Femur (tissue), 1 donor: ENCODE measurements at regions not wholly inside any gene's neighbourhood (a gene's known extent, or its start where the extent isn't known, plus 50 kb on each side); places are given as distances from the start of the nearest gene placed in this dataset.
"Not testable (repeated sequence)": the region's sequence is repeated elsewhere in the genome, so short reads cannot be mapped to it uniquely, and the experiment has no call there.

Source experiments
- DNase-seq: peaks from one replicate; pipeline ENCODE4 v3.0.0-alpha.2; 2017

DNA sequence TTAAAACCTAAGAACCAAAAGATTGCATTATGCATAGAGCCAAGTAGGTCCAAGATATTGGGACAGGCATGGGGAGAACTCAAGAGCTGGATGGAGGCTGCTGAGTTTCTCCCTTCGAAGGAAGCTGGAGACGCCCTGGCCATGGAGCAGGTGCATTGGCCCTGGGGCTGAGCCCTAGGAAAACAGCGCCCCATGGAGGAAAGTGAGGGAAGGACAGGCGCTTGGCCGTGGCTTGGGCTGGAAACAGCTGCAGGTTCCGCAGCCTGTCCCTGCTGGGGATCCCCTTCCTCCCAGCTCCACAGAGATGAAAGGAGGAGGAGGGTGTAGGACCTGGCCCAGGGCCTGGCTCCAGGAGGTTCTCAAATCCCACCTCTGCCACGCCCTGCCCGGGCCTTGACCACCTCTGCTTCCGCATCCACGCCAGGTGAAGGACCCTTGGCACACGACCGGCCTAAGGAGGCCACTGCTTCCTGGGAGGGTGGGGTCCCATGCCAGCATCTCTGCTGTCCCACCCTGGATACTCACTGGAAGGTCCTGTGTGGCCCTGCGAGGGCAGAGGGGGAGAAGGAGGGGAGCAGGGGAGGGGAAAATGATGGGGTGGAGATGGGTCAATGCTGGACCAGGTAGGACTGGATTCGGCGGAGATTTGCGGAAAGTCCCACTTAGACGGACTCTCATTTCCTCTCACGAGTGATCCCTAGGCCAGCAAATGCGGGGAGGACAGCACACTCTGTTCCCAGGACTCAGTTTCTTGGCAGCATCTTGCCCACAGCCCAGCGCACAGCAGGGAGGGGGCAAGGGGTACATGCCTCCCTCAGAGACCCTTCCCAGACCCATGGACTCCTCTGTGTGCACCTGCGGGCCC, 258.6 kb upstream of the TCERG1L start:
- no peak for DNase-seq

DNA sequence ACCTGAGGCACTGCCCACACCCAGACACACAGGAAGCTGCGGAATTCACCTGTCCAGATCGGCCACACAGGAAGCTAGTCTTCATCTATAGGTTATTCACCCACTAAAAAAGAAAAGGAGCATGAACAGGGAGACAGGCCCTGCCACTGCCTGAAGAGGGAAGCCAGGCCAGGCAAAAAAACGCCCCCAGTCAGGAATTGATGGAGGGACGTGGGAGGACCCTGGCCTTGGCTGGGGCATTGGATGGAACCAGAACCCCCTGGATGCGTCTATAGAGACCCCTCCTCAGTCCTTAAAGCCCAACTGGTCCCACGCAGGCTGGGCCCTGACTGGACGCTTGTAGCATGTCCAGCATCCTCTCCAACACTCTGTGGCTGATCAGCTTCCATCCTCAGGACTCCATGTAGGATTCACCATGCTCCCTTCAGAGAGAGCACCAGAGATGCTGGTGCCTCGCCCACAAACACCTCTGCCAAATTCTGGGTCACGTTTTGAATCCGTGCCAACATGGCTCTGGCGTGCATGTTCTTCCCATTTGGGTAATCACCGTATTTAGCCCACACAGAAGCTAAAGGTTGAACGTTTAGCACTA, 259.3 kb upstream of the TCERG1L start:
- no peak for DNase-seq

DNA sequence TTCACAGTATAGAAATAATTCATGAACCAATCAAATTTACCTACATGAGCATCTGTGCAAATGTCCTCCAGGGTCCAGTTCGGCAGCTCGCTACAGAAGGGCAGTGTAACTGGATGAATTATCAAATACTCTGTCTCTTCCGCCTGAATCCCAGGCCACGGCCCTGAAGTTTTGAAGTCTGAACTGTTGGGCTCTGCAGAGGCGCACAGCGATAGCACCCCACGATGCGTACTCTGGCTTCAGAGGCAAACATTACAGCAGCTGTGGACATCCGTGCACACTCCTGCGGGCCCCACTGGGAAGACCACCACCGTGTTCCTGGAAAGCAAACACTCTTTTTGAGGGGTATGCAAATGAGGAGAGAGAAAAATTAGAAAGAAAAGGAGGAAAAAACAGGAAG, 259.8 kb upstream of the TCERG1L start:
- DNase-seq = no peak

DNA sequence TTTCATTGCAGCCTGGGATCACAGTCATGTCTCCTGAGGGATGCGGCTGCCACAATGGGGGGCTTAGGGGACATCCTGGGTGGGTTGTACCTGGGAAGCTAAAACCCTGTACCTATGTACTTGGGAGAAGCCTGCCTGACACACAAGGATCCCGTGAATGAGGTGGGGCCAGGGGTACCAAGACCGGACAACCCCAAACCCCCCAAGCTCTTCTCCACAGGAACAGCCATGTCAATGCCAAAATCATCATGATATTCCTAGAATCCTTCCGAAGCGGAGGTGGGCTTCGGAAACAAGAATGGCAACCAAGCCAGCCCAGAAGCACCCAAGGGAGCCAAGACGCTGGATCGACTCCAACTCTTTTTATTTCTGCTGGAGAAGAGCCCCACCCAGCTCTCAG, 260.3 kb upstream of the TCERG1L start:
- DNase-seq = no peak

DNA sequence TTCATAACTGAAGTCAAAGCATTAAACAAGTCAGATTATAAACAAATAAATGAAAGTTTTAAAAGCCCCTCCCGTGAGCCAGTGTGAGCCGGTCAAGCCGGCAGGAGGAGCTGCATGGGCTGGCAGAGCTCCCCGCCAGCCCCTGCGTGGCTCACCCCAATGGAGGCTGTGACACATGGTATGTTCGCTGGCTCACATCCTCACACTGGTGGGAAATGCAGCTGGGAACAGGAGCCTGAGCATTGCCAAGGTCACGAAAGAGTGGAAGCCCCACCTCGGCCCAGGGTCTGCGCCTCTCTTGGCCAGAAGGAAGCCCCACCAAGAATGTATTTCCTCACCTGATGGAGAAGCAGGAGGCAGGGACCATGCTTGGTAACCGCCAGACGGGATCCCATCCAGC, 261.7 kb upstream of the TCERG1L start:
- no peak for DNase-seq

DNA sequence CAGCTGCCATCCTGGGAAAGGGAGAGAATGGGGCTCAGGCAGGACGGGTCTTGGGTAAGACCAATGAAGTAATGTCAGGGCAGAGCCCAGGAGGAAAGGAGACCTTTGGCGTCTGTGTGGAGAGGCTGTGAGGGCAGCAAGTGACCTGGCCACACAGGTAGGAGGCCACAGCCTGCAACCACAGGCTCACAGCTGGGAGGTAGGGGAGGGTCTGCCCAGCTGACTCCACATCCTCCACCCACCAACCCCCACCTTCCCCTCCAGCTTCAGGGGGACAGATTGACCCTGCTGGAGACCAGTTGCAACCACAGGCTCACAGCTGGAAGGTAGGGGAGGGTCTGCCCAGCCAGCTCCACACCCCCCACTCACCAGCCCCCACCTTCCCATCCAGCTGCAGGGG, 262.2 kb upstream of the TCERG1L start:
- no peak for DNase-seq

DNA sequence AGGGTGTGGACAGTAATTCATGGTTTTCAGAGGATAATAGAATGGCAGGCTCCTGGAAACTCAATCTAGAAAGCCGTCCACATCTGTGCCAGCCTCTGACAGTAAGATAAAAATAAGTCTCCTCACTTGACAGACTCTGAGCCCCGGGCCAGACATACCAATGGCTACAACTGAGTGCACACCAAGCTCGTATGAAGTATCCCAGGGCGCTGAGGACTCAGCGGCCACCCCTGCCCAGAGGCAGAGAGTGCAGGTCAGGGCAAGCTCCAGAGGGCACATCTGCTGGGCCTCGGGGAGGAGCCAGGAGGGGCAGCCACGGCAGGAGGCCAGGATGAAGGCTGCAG, 262.8 kb upstream of the TCERG1L start:
- DNase-seq = no peak

DNA sequence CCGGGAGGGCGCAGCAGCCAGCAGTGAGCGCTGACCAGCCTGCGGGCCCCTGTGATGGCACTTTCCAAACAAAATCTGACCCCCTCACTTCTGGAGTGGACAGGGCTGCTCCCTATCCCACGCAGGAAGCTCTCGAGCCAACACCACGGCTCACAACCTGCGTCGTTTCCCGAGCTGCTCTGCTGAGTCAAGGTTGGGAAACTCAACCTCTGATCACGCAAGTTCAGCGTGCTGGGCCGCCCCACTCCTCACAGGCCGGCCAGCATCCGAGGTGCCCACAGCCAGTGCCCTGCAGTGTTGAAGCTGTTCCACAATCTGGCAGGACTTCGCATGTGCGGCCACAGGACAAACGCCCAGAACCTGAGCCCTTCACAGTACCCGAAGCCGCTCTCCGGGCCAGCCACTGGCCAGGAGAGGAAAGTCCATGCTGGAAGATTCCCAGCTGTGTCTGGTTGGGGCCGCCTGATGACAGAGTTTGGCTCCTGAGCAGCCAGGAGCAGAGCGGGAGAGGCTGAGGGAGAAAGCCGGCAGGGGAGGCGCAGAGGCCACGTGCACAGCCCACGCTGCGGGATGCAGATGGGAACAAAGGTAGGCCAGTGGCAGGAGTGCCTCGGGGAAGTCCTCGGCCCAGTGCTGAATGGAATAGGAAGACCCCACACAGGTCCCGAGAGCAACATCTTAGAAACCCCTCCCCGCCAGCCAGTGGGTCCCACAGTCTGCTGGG, 263.3 kb upstream of the TCERG1L start:
- DNase-seq = no peak

DNA sequence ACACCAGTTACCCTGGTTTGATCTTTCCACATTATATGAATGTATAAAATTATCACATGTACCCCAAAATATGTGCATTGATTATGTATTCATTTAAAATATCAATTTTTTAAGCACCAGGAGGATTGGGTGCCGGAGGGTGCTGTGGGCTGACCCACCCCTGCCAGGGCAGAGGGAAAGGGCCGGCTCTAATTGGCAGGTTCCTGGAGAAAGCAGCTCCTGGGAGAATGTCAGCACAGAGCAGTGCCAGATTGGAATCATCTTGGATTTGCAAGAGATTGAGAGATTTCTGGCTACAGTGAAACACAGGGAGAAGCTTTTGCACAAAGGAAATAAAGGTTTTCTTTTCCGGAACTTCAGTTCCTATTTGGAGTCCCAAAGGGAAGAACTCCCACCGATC, 264.4 kb upstream of the TCERG1L start:
- DNase-seq = no peak

DNA sequence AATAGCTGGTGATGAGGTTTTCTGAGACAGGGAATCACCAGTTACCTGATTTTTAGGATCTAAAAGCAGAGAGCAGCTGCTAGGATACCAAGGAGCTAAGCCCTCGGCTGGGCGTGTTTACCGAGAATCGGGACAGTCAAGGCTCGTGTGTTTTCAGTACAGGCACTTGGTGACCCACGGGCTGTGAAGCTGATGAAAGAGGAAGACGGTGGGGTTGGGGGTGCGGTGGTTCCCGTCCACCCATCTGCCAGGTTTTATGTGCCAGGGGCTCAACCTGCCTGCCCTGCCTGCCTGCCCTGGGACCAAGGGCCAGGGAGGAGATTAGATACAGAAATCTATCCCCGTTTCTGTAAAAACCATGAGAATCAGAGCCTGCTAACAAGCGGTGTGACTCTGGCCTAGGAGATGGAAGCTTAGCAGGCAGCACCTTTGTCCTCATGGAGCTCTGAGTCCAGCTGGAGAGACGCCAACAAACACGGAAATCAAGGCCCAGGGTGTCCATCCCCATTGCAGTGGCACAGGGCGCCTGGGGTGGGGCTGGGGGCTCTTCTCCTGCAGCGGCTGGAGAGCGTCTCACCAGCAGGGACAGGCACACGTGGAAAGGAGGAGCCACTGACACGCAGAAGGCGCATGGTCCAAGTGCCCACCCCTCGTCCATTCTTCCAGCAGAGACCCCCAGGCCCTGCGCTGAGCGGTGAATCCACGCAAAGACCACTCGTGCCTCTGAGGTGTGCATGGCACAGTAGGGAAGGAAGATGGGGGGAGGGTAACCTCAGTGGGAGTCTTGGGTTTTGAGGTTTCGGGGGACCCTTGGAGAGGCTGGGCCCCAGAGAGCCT, 265.0 kb upstream of the TCERG1L start:
- DNase-seq = no peak

DNA sequence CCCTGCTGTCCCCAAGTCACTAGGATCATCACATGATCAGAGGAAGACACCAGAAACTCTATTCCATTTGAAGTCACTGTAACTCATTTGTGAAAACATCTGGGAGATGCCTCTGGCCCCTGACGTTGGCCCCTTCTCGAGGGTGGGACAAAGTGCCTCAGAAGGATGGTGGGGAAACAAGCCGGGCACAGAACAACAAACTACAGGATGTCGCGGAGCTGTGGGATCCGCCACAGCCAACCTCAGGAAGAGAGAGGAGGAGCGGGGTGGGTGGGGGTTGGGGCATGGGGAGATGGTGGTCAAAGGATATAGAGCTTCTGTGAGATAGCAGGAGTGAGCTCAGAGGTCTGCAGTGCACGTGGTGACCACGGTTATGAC, 265.6 kb upstream of the TCERG1L start:
- no peak for DNase-seq

DNA sequence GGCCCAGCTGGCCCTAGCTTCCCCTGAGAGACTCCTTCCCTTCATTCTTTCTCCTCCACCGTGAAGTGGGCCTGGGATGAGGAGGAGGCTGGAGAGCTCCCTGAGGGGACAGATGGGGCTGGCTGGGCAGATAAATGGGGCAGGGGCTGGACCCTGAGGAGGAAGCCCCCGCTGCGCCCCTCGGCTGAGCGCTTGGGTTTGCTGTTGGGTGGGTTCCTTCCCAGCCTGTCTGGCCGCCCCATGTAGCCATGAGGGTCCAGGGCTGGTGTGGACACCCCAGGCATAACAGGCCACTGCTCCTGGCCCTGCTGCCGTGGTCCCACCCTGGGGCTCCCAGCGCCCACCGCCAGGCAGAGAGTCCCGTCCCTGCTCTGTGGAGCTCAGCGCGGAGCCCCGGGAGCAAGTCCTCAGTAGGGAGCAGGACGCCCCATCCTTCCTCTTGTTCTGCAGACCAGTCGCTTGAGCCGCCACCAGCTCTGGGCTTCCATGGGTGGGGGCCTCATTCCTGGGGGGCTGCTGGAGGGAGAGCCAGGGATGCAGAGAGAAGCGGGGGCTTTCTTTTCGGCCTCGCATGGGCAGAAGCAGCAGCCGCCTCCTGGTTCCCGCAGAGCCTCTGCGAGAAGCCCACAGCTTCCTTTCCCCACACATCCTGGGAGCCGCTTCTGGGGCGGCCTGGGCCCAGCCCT, 266.4 kb upstream of the TCERG1L start:
- DNase-seq = no peak

DNA sequence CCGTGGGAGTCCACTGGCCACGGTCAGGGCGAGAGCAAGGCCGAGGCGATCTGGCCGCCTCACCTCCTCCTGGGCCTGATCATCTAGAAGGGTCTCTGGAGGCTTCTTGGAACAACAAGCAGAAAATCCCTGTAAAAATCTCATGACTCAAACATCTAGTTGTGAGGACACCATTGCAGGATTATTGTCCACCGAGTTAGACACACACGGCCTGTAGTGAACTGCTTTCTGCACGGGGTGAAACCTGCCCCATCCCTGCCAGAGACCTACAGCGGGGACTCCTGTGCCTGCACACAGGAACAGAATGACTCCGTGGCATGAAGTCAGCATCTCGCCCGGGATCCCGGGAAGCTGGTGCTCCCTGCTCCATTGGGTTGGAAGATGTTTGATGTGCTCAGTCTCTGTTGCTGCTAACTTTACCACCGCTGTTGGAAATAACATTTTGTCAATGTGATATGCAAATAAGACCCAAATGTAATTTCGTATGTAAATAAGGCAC, 267.0 kb upstream of the TCERG1L start:
- no peak for DNase-seq

DNA sequence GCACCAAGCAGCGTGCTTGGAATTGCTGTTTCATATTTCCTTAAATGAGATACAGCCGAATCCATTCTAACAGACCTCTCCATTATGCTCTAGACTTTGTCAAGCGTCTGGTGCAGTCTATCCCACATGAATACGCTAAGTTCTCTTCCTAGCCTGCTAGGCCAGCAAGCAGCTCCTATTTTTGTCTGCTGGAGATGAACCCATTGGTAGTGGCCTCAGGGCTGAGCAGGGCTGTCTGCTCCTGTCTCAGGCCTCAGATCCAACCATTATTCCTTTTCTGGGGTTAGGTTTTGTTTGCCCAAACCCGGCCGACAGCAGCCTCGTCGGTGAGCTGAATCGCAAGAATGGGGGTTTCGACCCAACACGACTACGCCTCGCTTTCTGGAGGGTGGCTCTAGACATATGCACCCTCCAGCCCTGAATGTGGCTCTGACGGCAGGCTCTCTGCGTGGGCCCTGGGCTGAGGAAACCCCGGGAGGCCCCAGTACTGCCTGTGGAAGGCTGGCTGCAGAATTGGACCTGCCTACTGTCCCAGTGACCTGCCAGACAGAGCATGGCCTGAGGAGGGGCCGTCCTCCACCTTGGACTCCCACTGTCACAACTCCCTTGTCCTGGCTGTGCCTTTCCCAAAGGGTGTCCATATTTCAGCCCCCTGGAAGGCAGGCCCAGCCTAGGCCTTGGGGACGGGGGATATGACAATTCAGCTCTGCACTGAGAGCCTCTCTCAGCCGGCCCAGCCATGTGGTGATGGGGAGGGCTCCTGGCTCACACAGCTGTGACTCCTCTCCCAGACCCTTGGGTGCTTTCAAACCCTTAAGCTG, 267.9 kb upstream of the TCERG1L start:
- DNase-seq = no peak

DNA sequence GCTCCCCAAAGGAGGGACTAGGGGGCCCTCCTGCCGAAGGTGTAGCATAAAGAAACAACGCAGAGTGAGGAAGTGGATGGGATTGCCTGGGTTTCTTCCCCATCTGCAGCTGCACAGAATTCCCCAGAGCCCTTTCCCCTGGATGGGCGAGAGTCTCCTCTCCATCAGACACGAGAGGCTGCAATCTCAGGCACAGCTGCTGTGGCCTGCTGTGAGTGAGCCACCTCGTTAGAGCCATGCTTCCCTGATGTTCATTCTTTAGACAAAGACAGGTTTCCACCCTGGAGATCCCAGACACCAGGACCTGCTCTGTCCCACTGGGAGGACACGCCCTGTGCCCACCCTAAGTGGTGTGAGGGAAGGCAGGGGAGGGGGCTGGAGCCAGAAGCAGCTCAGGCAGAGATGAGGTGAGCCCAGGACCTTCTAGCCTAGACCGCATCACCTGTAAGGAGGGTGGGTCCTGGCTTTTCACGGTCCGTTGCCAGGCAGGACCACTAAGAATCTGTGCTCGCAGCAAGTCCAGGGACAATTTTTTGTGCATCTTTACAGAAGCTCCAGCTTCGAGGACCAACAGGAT, 268.6 kb upstream of the TCERG1L start:
- DNase-seq = no peak

DNA sequence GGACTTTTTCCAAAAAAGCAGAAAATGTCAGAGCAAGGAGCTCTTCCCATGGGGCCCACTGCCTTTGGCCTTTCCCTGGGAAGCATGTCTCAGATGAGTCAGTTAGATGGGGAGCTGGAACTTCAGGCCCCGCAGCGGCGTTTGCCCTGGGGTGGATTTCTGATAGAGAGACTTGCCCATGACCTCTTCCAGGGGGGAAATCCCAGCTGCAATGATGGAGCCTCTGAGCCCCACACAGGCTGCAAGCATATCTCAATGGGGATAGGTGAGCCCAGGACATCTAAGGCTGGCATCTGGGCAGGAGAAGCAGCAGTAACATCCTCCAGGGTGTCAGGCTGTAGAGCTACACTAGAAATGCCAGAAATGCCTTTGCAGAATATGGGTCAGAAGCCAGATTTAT, 269.2 kb upstream of the TCERG1L start:
- DNase-seq = no peak

DNA sequence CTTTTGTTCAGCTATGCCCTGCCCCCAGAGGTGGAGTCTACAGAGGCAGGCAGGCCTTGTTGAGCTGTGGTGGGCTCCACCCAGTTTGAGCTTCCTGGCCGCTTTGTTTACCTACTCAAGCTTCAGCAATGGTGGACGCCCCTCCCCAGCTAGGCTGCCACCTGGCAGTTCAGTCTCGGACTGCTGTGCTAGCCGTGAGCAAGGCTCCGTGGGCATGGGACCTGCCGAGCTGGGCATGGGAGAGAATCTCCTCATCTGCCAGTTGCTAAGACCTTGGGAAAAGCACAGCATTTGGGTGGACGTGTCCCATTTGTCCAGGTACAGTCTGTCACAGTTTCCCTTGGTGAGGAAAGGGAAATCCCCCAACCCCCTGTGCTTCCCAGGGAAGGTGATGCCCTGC, 270.0 kb upstream of the TCERG1L start:
- not testable (repeated sequence) for DNase-seq

DNA sequence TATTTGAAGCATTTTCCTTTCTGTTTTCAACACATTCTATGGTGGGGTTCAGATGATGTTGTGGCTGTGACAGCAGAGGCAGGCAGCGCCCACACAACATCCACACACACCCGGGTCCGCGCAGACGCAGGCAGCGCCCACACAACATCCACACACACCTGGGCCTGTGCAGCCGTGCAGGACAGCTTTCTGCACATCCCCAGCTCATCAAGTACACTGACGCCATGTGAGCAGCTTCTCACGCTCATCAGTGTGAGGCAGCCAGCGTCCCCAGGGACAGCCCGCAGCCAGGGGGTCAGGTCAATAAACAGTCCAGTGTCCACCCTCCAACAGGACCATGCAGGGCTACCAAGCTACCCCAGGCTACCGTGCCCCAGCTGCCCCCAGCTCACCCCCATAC, 272.8 kb upstream of the TCERG1L start:
- DNase-seq = no peak

DNA sequence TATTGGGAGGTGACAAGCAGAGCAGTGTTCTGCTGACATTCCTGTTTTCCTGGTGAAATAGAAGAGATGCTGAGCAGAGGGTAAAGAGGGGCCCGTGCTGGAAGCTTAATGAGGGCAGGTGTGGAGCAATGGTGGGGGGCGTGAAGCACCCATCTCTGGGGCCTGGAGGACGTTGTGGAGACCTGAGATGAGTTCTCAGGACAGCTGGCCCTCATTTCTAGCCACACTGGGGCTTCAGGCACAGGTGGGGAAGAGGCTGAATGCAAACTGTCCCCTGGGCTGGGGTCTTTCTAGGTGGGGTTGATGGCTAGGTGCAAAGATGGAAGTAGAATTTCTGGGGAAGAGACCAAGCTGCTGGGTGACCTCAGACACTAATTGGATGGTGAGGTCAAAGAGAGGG, 274.2 kb upstream of the TCERG1L start:
- DNase-seq = no peak

DNA sequence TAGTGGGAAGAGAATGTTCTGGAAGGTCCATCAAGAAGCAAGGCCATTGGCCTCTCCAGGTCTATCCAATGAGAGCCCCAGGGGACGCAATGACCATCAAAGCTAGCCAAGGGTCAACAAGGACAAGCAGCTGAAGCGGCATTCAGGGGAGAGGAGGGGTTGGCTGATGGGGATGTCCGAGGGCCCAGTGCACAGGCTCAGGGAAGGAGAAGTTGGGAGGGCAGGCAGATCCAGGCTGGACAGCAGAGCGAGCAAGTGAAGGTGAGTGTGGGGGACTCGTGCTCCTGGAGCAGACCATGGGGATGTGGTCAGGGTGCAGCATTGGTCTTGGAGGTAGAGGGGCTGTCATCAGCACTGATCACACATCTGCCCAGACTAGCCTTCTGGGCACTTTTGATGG, 275.4 kb upstream of the TCERG1L start:
- no peak for DNase-seq

DNA sequence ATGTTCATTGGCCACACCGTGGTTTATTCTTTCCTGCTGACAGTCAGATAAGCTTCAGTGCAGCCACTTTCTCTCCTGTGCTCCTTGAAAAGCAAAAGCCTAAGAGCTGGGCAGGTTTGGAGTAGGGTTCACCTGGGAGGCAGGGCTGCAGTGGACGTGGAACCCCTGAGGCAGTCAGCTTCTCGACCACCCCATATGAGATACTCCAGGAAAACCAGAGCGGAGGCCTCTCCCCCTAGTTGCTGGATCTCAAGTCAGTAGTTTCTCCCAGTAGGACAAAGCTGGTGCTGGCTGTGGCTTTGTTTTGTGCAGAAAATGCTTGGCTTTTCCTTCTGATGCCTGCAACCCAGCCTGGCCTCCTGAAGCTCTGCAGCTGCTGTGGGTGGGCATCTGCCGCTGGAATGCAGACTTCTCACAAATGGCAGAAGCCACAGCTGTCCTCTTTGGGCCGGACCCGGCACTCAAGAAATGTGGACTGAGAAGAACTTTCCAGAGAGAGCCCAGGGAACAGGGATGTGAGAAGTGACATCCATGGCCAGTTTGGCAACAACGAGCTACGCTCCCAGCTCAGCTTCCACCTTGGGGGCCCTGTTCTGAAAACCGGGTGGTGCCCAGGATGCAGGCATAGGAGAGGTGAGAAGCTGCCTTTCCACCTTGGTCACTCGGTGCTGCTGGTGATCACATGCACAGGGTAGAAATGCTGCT, 276.6 kb upstream of the TCERG1L start:
- DNase-seq = no peak
